Stimulated activated CD8-positive, alpha-beta memory T cell treated with anti-CD3 and anti-CD28 coated beads, Interleukin-7, amount 100 ng/mL, for 24 hours (primary cell): ENCODE measurements at regions not wholly inside any gene's neighbourhood (a gene's known extent, or its start where the extent isn't known, plus 50 kb on each side); places are given as distances from the start of the nearest gene placed in this dataset.
"Not testable (repeated sequence)": the region's sequence is repeated elsewhere in the genome, so short reads cannot be mapped to it uniquely, and the experiment has no call there.

Experiments
- DNase-seq: peaks from one replicate; pipeline ENCODE4 v3.0.0-alpha.2; 2020; ENCODE audit warnings: low read depth

- no peak for DNase-seq
Observed at GRCh38 chr6:15956205-15957106, 172.4 kb upstream of the MYLIP start.

- no peak for DNase-seq
Observed at GRCh38 chr6:15955484-15955883, 173.4 kb upstream of the MYLIP start.

- no peak for DNase-seq
Observed at GRCh38 chr6:15953152-15953880, 175.6 kb upstream of the MYLIP start.

- no peak for DNase-seq
Observed at GRCh38 chr6:15952231-15953151, 176.4 kb upstream of the MYLIP start.

- no peak for DNase-seq
Observed at GRCh38 chr6:15950962-15951569, 177.8 kb upstream of the MYLIP start.

- no peak for DNase-seq
Observed at GRCh38 chr6:15949982-15950381, 178.9 kb upstream of the MYLIP start.

- DNase-seq: no peak
Observed at GRCh38 chr6:15948930-15949900, 179.7 kb upstream of the MYLIP start.

GRCh38 chr6:15947923-15948322, 181.0 kb upstream of the MYLIP start:
- DNase-seq: no peak

GRCh38 chr6:15947436-15947835, 181.4 kb upstream of the MYLIP start:
- DNase-seq: no peak

- DNase-seq: no peak
Observed at GRCh38 chr6:15946701-15947385, 182.0 kb upstream of the MYLIP start.

- no peak for DNase-seq
Observed at GRCh38 chr6:15945593-15946159, 183.2 kb upstream of the MYLIP start.

GRCh38 chr6:15943423-15943822, 185.5 kb upstream of the MYLIP start:
- no peak for DNase-seq

- no peak for DNase-seq
Observed at GRCh38 chr6:15941168-15941567, 187.7 kb upstream of the MYLIP start.

GRCh38 chr6:15938107-15938506, 190.8 kb upstream of the MYLIP start:
- DNase-seq: no peak

- no peak for DNase-seq
Observed at GRCh38 chr6:15937602-15938001, 191.3 kb upstream of the MYLIP start.

GRCh38 chr6:15936503-15936902, 192.4 kb upstream of the MYLIP start:
- no peak for DNase-seq

GRCh38 chr6:15935661-15936060, 193.2 kb upstream of the MYLIP start:
- no peak for DNase-seq

- not testable (repeated sequence) for DNase-seq
Observed at GRCh38 chr6:15931697-15932096, 197.2 kb upstream of the MYLIP start.

GRCh38 chr6:15930207-15930606, 198.7 kb upstream of the MYLIP start:
- no peak for DNase-seq

GRCh38 chr6:15929685-15930084, 199.2 kb upstream of the MYLIP start:
- no peak for DNase-seq
